SK-N-SH (cell line): ENCODE measurements at regions not wholly inside any gene's neighbourhood (a gene's known extent, or its start where the extent isn't known, plus 50 kb on each side); places are given as distances from the start of the nearest gene placed in this dataset.

Source experiments
- CTCF ChIA-PET: fragments of 300-600, 350-600 bp; formaldehyde crosslinking; extraction: SDS; loops from one replicate; lab custom pipeline; 2021; lab: Yijun Ruan, JAX
- POLR2A ChIA-PET: fragments of 350-600 bp; sonication (Branson Sonifier 250); formaldehyde crosslinking; extraction: SDS; loops from one replicate; lab custom pipeline; 2020; ENCODE audit warnings: antibody characterized with exemption, inconsistent platforms; lab: Yijun Ruan, JAX
- DNase-seq: peaks from one replicate; pipeline ENCODE4 v3.0.0; 2012
- H2AFZ ChIP-seq: fragments of 200-600 bp; sonication (generic); 2 replicates; pipeline ENCODE4 v1.8.1; 2016; ENCODE audit warnings: antibody characterized with exemption, mild to moderate bottlenecking, low read depth
- H3F3A ChIP-seq: fragments of 200-600 bp; sonication (generic); replicated peaks from 2 replicates; pipeline ENCODE3; 2016; ENCODE audit warnings: antibody characterized with exemption, mild to moderate bottlenecking; ENCODE audit not compliant: insufficient read depth
- H3K27ac ChIP-seq, 2 experiments: fragments of 200-500 bp in 1 of 2; fragments of 200-600 bp in 1 of 2; sonication (Bioruptor generic) in 1 of 2; sonication (generic), shearing (Covaris generic) in 1 of 2; 2 replicates each; pipeline versions ENCODE4 v1.5.1 to v1.6.1; 2014 to 2016; ENCODE audit warnings: low read depth in 2 of 2, inconsistent platforms in 1 of 2, low read length in 1 of 2, mild to moderate bottlenecking in 1 of 2, mixed read lengths in 1 of 2
- H3K27me3 ChIP-seq: fragments of 200-600 bp; sonication (generic), shearing (Covaris generic); 2 replicates; pipeline ENCODE4 v1.6.1; 2016; ENCODE audit warnings: mixed run types; ENCODE audit not compliant: insufficient read depth
- H3K36me3 ChIP-seq, 2 experiments: fragments of 200-500 bp in 1 of 2; fragments of 200-600 bp in 1 of 2; sonication (Bioruptor generic) in 1 of 2; sonication (generic) in 1 of 2; replicated peaks in 1 of 2; 2 replicates each; pipeline versions ENCODE3 to v1.5.1; 2014 to 2016; ENCODE audit warnings: low read length in 1 of 2, mild to moderate bottlenecking in 1 of 2; ENCODE audit not compliant: insufficient read depth in 2 of 2, control insufficient read depth in 1 of 2
- H3K4me1 ChIP-seq, 2 experiments: fragments of 200-500 bp in 1 of 2; fragments of 200-600 bp in 1 of 2; sonication (Bioruptor generic) in 1 of 2; sonication (generic), shearing (Covaris generic) in 1 of 2; 2 replicates each; pipeline versions ENCODE4 v1.5.1 to v1.6.1; 2014 to 2016; ENCODE audit warnings: low read depth in 1 of 2, low read length in 1 of 2, mixed run types in 1 of 2; ENCODE audit not compliant: insufficient read depth in 2 of 2, control insufficient read depth in 1 of 2
- H3K4me2 ChIP-seq: fragments of 200-600 bp; sonication (generic), shearing (Covaris generic); 2 replicates; pipeline ENCODE4 v1.6.1; 2017; ENCODE audit warnings: mixed run types
- H3K4me3 ChIP-seq, 2 experiments: fragments of 200-500 bp in 1 of 2; fragments of 200-600 bp in 1 of 2; sonication (Bioruptor generic) in 1 of 2; sonication (generic), shearing (Covaris generic) in 1 of 2; 2 replicates each; pipeline versions ENCODE4 v1.5.1 to v1.8.1; 2014 to 2016; ENCODE audit warnings: low read depth in 2 of 2, inconsistent platforms in 1 of 2, low read length in 1 of 2, mild to moderate bottlenecking in 1 of 2, mixed read lengths in 1 of 2, moderate library complexity in 1 of 2
- H3K79me2 ChIP-seq: fragments of 200-600 bp; sonication (generic); 2 replicates; pipeline ENCODE4 v1.8.1; 2017; ENCODE audit warnings: mild to moderate bottlenecking; ENCODE audit not compliant: insufficient read depth
- H3K9ac ChIP-seq: fragments of 200-600 bp; sonication (generic); 2 replicates; pipeline ENCODE4 v1.6.1; 2017; ENCODE audit warnings: mixed run types
- H3K9me2 ChIP-seq: fragments of 200-600 bp; sonication (generic); 2 replicates; pipeline ENCODE4 v1.6.1; 2017; ENCODE audit warnings: mixed run types
- H3K9me3 ChIP-seq: fragments of 200-600 bp; sonication (generic); 2 replicates; pipeline ENCODE4 v1.6.1; 2017; ENCODE audit warnings: mixed run types, mild to moderate bottlenecking, moderate library complexity
- H4K20me1 ChIP-seq: fragments of 200-600 bp; sonication (generic); 2 replicates; pipeline ENCODE4 v1.6.1; 2017; ENCODE audit warnings: mild to moderate bottlenecking, mixed run types; ENCODE audit not compliant: insufficient read depth
- CHD2 ChIP-seq: fragments of 150-350 bp; IDR thresholded peaks from 2 replicates; pipeline ENCODE4 v1.6.1; 2018; ENCODE audit warnings: low read length; ENCODE audit not compliant: partially characterized antibody
- ELF1 ChIP-seq: IDR thresholded peaks from 2 replicates; pipeline ENCODE4 v1.4.0; 2012
- EP300 ChIP-seq, 2 experiments: IDR thresholded peaks; 2 replicates each; pipeline versions ENCODE4 v1.4.0 to v1.6.1; 2012; ENCODE audit warnings: borderline replicate concordance in 1 of 2, low read depth in 1 of 2, low read length in 1 of 2
- EZH2phosphoT487 ChIP-seq: fragments of 200-600 bp; sonication (generic); IDR thresholded peaks from 2 replicates; pipeline ENCODE4 v1.6.1; 2017; ENCODE audit warnings: low read depth, mixed run types, mild to moderate bottlenecking, antibody characterized with exemption, moderate library complexity, borderline replicate concordance
- FOSL2 ChIP-seq: IDR thresholded peaks from 2 replicates; pipeline ENCODE4 v1.4.0; 2012; ENCODE audit warnings: low read depth, mild to moderate bottlenecking, moderate library complexity, borderline replicate concordance
- FOXJ3 ChIP-seq: sonication (generic); formaldehyde crosslinking; IDR thresholded peaks from 2 replicates; pipeline ENCODE4 v1.5.1; 2020; ENCODE audit warnings: mild to moderate bottlenecking, missing genetic modification reagents
- FOXM1 ChIP-seq: IDR thresholded peaks from 2 replicates; pipeline ENCODE4 v1.4.0; 2012; ENCODE audit warnings: low read depth, mild to moderate bottlenecking
- GATA2 ChIP-seq: sonication (generic); formaldehyde crosslinking; IDR thresholded peaks from 2 replicates; pipeline ENCODE4 v1.5.0; 2020; ENCODE audit warnings: mild to moderate bottlenecking, missing genetic modification reagents
- IRF3 ChIP-seq: fragments of 150-350 bp; IDR thresholded peaks from 2 replicates; pipeline ENCODE4 v1.6.1; 2016; ENCODE audit warnings: mild to moderate bottlenecking, low read depth, low read length
- JUND ChIP-seq: IDR thresholded peaks from 2 replicates; pipeline ENCODE4 v1.4.0; 2012
- PBX3 ChIP-seq: IDR thresholded peaks from 2 replicates; pipeline ENCODE4; 2012
- RAD21 ChIP-seq: IDR thresholded peaks from 2 replicates; pipeline ENCODE4 v1.6.1; 2012; ENCODE audit warnings: mild to moderate bottlenecking, low read length
- RCOR1 ChIP-seq: fragments of 150-350 bp; IDR thresholded peaks from 2 replicates; pipeline ENCODE4 v1.6.1; 2017; ENCODE audit warnings: antibody characterized with exemption, low read length
- SIN3A ChIP-seq: IDR thresholded peaks from 2 replicates; pipeline ENCODE4 v1.6.1; 2012; ENCODE audit warnings: low read depth, mild to moderate bottlenecking, low read length, moderate library complexity, borderline replicate concordance
- SMC3 ChIP-seq: IDR thresholded peaks from 2 replicates; pipeline ENCODE4 v1.6.1; 2012; ENCODE audit warnings: low read depth, low read length, improper control_type of control experiment
- TCF12 ChIP-seq: IDR thresholded peaks from 2 replicates; pipeline ENCODE4 v1.4.0; 2012
- TEAD4 ChIP-seq: IDR thresholded peaks from 2 replicates; pipeline ENCODE4 v1.4.0; 2012; ENCODE audit warnings: mild to moderate bottlenecking, borderline replicate concordance; ENCODE audit not compliant: insufficient read depth
- USF2 ChIP-seq: fragments of 150-350 bp; IDR thresholded peaks from 2 replicates; pipeline ENCODE4 v1.6.1; 2017; ENCODE audit warnings: antibody characterized with exemption, low read length, low read depth, borderline replicate concordance
- YY1 ChIP-seq: IDR thresholded peaks from 2 replicates; pipeline ENCODE4 v1.4.0; 2012; ENCODE audit warnings: low read depth, mild to moderate bottlenecking
- WGBS: methylation state at CpG from one replicate; pipeline ENCODE4 v1.1.6; 2017; ENCODE audit warnings: low lambda C conversion rate; 5-methylcytosine and 5-hydroxymethylcytosine counted together
- TF ChIP-seq, protein P1 (sequence below): IDR thresholded peaks from 2 replicates; pipeline ENCODE4 v1.6.1; 2012; ENCODE audit warnings: mild to moderate bottlenecking, low read depth, low read length, moderate library complexity

- ChIA-PET POLR2A (interaction anchor here (0.6 kb wide), 1 partner anchor 554 kb away, joined by 6 read pairs; no protein-coding TSS in a partner anchor), CTCF (interaction anchor here (1.5 kb wide), 1 partner anchor 83 kb away, joined by 3 read pairs; no protein-coding TSS in a partner anchor)
- Histone ChIP-seq H3K9me3 (no peaks in the 10 kb centered on the region), H4K20me1 (no peaks in the 10 kb centered on the region), H3K36me3 (no peaks in the 10 kb centered on the region), H3K9me2 (no peaks in the 10 kb centered on the region), H3K79me2 (no peaks in the 10 kb centered on the region), H3K4me2 (no peak overlapping the region), H2AFZ (no peak overlapping the region), H3F3A (no peaks in the 10 kb centered on the region), H3K4me3 (no peak overlapping the region), H3K27me3 (no peaks in the 10 kb centered on the region), H3K27ac (no peak overlapping the region), H3K4me1 (peaks cover 0 to 3% of the 10 kb centered on the region in 2 experiments; a peak in 1 of 4 replicates), H3K9ac (no peak overlapping the region)
- TF ChIP-seq FOXM1: no peak
- TF ChIP-seq FOXJ3 (CRISPR knock-in tag): no peak
- TF ChIP-seq USF2: no peak
- TF ChIP-seq ELF1: no peak
- no peak for TF ChIP-seq JUND
- no peak for TF ChIP-seq SMC3
- no peak for TF ChIP-seq SIN3A
- no peak for TF ChIP-seq CHD2
- TF ChIP-seq TCF12: no peak
- no peak for TF ChIP-seq YY1
- no peak for TF ChIP-seq GATA2
- TF ChIP-seq FOSL2: no peak
- no peak for TF ChIP-seq PBX3
- no peak for TF ChIP-seq EZH2phosphoT487
- no peak for TF ChIP-seq TEAD4
- TF ChIP-seq, protein P1, sequence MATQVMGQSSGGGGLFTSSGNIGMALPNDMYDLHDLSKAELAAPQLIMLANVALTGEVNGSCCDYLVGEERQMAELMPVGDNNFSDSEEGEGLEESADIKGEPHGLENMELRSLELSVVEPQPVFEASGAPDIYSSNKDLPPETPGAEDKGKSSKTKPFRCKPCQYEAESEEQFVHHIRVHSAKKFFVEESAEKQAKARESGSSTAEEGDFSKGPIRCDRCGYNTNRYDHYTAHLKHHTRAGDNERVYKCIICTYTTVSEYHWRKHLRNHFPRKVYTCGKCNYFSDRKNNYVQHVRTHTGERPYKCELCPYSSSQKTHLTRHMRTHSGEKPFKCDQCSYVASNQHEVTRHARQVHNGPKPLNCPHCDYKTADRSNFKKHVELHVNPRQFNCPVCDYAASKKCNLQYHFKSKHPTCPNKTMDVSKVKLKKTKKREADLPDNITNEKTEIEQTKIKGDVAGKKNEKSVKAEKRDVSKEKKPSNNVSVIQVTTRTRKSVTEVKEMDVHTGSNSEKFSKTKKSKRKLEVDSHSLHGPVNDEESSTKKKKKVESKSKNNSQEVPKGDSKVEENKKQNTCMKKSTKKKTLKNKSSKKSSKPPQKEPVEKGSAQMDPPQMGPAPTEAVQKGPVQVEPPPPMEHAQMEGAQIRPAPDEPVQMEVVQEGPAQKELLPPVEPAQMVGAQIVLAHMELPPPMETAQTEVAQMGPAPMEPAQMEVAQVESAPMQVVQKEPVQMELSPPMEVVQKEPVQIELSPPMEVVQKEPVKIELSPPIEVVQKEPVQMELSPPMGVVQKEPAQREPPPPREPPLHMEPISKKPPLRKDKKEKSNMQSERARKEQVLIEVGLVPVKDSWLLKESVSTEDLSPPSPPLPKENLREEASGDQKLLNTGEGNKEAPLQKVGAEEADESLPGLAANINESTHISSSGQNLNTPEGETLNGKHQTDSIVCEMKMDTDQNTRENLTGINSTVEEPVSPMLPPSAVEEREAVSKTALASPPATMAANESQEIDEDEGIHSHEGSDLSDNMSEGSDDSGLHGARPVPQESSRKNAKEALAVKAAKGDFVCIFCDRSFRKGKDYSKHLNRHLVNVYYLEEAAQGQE: no peak
- no peak for TF ChIP-seq EP300 (IDR thresholded peaks at IDR 0.05; ENCODE audit: borderline replicate concordance in 1 of 2, low read depth in 1 of 2, low read length in 1 of 2)
- no peak for TF ChIP-seq RAD21
- no peak for TF ChIP-seq RCOR1
- no peak for TF ChIP-seq IRF3
- DNase-seq: no peak
- WGBS: 22% methylated on average over 2 of the region's 2 CpGs
These were observed 68.9 kb upstream of the NDP start for GRCh38 chrX:44042116-44042515.
